Mesenteric fat pad (tissue), 1 donor: ENCODE measurements at regions not wholly inside any gene's neighbourhood (a gene's known extent, or its start where the extent isn't known, plus 50 kb on each side); places are given as distances from the start of the nearest gene placed in this dataset.
"Not testable (repeated sequence)": the region's sequence is repeated elsewhere in the genome, so short reads cannot be mapped to it uniquely, and the experiment has no call there.

Experiments
- DNase-seq: peaks from one replicate; pipeline ENCODE4 v3.0.0-alpha.2; 2020; ENCODE audit warnings: low spot score
- donor health status: DM: yes; HTN: yes; CAD: no.

DNA sequence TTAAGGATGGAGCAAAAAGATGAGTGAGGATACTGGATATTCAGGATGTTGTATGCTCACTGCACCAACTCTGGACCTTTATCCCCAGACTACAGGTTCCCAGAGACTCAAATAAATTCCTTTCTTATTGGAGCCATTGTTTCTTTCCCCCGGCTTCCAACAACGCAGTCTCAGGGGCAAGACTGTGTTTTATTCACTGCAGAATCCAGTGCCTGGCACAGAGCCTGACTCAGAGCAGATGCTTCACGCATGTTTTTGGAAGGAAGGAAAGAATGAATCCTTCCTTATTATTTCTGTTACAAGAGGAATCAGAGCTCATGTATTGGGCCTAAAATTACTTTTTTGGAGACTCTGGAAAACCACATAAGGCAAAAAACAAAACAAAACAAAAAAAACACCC, 96.0 kb upstream of the VGLL4 start:
- DNase-seq, result no peak

DNA sequence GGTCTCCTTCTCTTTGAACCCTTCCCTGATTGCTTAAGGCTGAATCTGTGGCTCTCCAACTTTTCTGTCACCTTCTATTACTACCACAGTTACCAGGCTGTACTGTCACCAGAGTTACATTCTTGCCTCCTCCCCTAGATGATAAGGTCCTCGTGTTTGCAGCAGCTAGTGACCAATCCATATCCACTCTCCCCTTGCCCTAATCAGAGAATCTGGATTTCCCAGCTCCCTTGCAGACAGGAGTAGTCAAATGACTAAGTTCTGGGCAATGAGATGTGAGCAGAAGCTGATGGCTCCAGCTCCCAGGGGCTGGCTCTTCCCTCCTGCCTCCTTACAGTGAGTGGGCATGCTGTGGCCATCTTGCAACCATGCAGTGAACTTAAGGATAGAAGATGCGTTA, 95.4 kb upstream of the VGLL4 start:
- no peak for DNase-seq

DNA sequence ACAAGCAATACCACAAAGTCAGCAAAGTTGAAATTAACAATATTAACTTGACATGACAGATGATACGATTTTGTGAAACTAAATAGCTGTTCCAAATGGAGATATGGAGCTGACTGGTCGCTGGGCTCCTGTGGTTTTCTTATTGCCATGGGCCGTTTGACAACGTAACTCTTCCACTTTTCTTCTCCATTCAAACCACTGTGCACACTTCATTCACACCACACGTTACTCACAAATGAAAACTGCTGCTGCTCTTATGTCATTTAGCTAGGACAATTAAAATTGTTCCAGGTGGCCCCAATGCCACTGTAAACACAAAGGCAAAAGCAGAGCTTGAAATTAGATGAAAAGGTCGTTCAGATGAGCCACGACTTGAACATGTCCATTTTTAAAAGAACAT, 94.0 kb upstream of the VGLL4 start:
- no peak for DNase-seq

DNA sequence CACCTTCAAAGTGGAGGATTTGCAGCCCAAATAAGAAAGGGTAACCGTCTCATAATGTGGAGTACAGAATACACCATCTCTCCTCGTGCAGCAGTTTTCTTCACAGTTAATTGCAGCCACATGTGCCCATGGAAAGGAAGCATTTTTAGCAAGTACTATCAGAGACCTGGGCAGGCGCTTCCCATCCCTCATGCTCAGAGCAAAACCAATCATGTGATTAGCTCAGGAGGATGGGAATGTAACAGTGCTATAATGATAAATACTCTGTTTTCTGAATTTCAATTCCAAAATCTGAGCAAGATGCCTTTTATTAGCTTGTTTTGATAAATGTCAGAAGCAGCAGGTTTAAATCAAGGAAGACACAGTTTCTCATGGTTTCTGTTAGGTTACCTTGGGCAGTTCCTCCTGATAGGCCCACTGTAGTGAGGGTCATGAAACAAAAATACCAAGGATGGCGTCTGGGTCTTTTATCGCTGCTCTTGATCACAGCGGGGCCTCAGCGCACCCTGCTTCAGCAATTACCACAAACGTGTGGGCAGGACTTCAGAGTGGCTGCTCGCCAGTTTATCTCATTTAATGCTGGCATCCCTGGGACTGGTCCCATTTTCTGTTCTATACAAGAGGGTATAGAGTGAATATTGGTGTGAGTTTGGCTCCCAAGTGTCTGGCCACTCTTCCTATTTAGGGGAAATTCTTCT, 92.6 kb upstream of the VGLL4 start:
- no peak for DNase-seq

DNA sequence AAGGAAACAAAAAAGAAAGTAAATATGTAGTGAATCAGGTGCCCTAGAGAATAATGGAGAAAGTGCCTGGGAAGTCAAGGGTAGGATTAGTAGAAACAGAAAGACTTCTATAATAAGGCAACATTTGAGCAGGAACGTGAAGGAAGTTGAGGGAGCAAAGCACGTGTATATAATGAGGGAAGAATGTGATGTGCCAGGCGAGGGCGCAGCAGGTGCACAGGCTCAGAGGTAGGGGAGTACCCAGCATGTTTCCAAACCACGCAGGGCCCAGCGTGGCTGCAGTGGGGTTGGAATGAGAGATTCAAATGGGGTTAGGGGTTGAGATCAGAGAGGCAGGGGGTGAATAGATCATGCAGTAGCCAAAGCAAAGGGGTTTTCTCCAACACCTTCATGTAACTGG, 91.9 kb upstream of the VGLL4 start:
- DNase-seq, result no peak

DNA sequence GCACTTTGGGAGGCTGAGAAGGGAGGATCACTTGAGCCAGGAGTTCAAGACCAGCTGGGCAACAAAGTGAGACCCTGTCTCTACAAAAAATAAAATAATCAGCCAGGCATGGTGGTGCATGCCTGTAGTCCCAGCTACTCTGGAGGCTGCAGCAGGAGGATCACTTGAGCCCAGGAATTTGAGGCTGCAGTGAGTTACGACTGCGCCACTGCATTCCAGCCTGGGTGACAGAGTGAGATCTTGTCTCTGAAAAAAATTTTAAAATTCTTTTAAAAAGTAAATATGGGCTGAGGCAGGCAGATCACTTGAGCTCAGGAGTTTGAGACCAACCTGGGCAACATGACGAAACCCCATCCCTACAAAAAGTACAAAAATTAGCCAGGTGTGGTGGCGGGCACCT, 91.4 kb upstream of the VGLL4 start:
- not testable (repeated sequence) for DNase-seq

DNA sequence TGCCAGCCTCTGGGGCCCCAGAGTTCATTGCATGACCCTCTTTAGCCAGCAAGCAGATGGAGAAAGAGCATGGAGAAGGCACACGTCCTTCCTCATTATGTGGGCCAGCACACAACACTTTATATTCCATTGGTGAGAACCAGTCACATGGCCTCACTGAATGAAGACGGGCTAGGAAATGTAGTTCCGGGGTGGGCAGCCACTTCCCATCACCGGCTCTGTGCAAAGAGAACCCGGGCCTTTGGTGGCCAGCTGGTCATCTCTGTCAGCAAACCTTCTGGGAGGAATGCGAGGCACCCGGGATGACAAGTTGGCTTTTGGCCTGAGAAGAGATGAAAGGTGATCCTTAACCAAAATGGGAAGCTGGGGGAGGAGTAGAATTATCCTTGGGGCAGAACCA, 90.2 kb upstream of the VGLL4 start:
- DNase-seq, result no peak

DNA sequence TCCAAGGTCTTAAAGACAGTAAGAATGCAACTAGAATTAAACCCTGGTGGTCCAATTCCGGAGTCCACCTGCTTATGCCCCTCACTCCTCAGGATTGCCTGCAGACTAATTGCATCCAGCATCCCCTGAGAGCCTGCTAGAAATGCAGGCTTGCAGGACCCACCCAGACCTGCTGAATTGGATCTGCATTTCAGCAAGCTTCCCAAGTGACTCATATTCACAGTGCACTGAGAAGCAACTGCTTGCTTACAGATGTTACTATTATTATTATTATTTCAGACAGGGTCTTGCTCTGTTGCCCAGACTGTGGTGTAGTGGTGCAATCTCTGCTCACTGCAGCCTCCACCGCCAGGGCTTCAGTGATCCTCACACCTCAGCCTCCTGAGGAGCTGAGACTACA, 83.5 kb upstream of the VGLL4 start:
- peak; percentile 18 for DNase-seq

DNA sequence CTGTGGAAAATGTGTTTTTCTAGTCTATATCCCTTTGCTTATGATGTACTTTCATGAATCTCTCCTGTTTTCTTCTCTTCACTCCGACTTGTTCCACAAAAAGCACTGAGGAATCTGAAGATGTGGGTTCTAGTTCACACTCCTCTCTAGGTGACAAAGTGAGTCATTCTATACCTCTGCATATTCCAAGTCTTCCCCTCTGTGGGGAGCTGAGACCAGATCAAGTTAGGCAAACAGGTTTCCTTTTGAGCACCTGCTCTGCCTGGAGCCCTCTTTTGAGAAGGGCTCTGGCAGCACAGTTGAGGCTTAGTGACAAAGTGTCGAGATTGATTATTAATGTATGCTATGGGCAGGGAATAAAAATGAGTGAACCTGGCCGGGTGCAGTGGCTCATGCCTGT, 82.4 kb upstream of the VGLL4 start:
- no peak for DNase-seq

DNA sequence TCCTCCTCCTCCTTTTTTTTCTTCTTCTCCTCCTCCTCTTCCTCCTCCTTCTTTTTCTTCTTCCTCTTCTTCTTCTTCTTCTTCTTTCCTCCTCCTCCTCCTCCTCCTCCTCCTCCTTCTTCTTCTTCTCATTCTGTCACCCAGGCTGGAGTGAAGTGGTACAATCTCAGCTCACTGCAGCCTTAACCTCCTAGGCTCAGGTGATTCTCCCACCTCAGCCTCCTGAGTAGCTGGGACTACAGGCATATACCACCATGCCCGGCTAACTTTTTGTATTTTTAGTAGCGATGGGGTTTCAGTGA, 81.6 kb upstream of the VGLL4 start:
- DNase-seq, result not testable (repeated sequence)

DNA sequence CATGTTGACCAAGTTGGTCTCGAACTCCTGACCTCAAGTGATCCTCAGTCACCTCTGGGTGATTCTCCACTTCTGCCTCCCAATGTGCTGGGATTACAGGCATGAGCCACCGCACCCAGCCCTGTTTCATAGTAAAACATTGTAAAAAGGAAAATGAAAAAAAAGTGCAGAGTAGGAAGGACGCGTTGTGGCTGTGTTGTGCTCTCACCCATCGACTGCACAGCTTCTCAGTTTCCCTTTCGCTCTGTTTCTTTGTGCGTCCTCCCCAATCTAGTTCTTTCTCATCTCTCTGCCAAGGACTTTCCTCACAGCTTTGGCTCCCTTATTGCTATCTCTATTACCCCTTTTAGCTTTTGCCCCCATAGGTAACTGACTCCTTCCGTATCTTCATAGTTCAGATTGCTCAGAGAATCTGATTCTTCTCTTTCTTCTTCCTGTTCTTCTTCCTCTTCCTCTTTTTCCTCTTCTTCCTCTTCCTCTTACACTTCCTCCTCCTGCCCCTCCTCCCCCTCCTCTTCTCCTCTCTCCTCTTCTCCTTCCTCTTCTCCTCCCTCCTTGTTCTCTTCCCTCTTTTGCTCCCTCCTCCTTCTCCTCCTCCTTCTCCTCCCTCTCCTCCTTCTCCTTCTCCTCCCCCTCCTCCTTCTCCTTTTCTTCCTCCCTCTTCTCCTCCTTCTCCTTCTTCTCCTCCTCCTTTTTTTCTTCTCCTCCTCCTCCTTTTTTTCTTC, 81.1 kb upstream of the VGLL4 start:
- no peak for DNase-seq

DNA sequence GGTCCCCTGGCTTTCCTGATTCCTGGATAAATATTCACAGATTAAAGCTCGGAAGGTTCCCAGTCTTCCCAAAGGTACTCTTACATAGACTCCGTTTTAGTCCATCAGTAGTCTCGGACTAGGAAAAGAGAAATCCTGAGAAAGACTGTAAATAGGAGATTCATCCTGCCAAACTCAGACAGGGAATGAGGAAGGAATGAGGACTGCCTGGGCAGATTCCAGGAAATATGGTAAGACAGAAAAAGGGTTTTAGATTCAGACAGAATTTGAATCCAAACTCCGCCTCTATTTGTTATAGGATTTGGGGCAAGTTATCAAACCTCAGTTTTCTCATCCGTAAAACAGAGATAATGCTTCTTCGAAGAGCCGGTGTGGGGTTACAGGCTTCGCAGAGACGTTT, 77.8 kb upstream of the VGLL4 start:
- DNase-seq, result no peak

DNA sequence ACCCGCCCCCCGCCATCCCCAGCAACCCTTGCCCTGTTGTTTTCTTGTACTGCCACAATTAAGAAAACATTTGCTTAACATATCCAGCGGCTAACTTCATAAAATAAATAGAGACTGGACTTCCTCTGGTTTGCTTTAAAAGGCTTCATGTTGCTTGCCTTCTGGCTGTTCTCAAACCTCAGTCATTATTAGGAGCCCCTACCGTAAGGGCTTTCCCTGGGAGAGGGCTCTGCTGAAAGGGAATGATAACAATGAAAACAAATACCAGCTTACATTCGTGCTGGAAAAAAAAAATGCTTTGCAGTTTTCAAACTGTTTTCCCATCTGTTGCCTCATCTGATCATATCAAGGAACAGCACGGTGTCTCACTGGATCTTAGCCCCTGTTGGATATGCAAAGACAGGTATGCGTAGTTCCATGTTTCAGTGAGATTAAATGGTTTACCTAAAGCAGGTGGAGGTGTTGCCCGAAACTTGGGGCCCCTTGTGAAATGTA, 77.2 kb upstream of the VGLL4 start:
- no peak for DNase-seq

DNA sequence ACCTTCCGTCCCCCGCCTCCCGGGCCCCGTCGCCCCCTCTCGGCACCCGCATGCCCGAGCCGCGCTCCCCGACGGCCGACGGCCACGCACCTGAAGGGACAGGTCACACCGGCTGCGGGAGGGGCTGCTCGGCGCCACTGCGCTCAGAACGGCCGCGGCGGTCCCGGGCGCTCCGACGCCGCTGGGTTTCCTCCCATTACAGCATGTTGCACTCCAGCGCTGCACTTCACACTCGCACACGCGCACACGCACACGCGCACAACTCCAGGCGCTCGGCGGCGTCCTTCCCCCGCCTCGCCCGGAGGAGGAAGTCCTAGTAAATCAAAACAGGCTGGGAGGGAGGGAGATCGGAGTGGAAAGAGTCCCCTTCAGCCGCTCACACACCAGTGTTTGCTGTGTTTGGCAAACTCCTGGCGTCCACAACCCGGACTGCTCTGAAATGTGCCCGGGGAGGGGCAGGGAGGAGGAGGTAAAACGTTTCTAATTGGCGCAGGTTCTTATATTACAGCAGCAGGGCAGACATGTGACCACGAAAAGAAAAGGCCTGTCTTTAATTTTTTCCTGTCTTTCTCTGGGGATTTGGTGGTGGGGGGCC, 76.7 kb upstream of the VGLL4 start:
- DNase-seq, result peak; percentile 90

DNA sequence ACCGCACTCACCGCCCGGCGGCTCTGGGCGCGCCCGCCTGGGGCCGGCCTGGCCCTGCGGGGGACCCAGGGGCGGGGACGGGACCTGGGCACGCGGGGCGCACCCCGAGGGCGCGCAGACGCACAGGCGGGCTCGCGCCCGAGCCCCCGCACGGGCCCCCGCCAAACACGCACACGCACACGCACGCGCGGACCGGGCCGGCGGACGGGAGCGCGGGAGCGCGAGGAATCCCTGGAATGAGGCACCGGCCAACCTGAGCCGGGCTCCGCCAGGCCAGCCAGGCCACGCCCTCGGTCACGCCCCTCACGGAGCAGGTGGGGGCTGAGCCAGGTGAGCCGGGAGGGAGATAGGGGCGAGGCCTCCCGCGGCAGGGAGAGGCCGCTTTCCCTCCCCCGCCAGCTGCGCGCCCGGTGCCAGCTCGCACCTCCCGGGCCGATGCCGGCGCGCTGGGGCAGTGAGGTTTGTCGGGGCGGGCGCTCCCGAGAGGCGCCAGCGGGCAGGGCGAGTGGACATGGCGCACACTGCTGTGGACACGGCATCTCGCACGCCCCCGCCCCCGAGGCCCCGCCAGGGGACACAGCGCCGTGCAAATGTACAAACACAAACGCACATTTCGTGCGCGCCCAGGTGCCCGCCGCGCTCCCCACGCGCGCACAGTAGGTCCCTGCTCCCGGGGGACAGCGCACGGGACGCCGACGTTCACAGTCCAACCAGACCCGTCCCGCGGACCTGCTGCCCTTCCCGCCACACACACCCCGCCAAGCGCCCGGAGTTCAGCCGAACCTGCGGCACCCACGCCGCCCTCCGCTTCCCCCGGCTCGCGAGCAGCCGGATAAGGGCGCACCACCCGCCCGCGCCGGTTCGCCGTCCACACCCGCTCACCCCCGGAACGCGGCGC, 75.9 kb upstream of the VGLL4 start:
- peak; percentile 91 for DNase-seq

DNA sequence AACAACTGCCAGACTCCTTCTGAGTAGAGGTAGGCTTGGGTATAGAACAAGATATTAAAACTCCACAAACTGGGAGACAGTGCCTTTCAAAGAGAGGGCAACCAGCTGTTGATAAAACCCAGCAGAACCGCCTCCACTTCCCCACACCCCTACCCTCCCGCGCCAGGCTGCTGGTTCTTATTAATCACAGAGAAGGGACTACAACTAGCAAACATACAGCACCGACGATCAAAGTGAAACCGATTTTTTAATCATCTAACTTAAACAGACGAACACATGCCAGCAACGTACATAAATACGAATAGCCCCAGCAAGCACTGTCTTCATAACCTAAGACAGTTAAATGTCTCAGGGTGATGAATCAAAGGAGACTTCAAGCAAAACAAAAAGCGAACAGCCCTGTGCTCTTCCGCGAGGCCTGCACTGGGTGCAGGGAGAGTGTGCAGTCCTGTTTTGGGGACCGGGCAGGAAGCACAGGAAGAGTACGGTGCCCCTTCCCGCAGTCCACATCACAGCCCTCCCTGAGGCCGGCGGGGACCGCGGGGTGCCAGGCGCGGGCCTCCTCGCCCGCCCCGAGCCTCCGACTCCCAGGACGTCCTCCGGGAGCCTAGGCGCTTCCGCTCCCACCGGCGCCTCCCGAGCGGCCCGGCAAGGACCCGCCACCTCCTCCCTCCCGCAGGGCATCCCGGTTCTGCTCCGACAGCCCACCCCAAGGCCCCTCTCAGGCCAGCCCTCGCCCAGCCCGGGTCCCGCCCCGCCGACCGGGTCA, 75.1 kb upstream of the VGLL4 start:
- DNase-seq, result no peak

DNA sequence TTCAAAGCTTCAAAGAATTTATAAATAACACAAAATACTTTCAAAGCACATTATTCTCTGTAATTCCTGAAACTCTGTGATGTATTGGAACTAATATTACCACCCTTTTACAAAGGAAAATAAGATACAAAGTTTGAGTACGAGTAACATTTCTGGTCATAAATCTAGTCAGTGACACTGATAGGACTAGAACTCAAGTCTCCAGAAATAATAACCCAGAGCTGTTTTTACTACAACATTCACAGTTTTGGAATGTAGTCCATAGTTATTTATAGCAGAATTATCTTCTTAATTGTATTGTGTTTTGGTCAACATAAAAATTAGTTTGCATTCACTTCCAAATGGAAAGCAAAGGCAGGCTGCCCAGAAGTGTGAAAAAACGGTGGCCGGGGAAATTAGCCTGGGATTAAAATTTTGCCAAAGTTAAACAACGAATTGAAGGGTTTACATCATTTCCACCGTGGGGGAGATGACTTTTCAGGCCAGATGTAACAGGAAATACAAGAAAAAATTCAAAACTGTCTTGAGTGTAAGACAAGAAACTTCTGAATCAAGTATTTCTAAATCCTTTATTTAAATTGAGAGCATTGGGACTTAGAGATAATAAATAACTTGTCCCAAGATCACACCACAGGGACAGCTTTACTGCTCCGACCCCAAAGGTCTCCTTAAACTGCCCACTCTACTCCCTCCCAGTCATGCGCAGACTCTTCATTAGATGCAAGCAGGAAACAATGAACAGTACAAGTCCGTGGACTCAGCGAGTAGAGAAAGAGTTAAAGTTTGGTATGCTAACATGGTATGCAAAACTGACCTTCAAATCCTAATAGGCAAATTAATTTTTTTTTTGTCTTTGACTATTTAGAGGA, 74.3 kb upstream of the VGLL4 start:
- DNase-seq, result no peak

DNA sequence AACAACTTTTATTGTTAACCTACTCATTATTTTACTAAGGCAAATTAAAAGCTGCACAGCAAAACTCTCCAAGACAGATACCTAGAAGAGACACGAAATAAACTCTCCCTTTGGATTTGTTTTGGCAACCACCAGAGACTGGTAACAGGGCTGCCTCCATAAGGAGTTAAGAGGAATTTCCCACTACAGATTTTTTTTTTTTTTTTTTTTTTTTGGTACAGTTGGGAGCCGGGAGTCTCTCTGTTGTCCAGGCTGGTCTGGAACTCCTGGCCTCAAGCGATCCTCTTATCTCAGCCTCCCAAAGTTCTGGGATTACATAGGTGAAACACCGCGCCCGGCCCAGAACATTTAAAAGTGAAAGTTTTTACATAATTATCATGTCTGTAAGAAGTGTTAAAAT, 73.6 kb upstream of the VGLL4 start:
- no peak for DNase-seq

DNA sequence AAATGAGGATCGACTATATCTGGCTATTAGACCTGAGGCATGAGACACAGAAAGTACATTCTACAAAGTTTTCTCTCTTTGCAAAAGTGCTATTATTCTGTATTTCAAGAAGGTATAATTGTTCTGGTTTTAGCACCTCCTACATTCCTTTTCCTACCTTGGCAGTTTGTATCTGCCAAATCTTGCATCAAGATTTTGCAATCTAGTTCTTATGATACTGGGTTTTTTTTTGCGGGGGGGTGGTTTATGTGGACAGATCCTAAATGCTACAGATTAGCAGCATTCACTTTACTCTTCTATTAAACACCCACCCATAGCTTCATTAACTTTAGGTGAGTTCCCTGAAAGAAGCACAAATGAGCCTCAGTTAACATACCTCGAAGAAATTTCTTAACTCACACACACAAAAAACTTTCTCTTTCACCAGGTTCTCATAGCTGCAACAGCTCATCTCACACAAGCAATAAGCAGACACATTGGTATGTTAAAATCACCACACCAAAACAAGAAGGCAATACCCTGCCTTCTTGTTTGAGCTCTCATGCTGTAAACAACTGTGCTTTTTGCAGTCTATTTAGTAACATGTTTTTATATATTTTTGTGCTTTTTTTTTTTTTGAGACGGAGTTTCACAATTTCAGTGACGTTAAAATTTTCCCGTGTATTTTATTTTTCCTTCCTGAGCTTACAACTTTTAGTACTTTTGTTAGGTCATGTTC, 73.0 kb upstream of the VGLL4 start:
- DNase-seq, result no peak
